Activated CD4-positive, alpha-beta T cell treated with anti-CD3 and anti-CD28 coated beads, Interleukin-2, Interleukin-6, amounts not matched to agents 100 ng/mL and 50 ng/mL, durations not matched to agents 16 hours and 8 hours (primary cell): ENCODE measurements at regions not wholly inside any gene's neighbourhood (a gene's known extent, or its start where the extent isn't known, plus 50 kb on each side); places are given as distances from the start of the nearest gene placed in this dataset.
"Not testable (repeated sequence)": the region's sequence is repeated elsewhere in the genome, so short reads cannot be mapped to it uniquely, and the experiment has no call there.

Experiments used
- DNase-seq: peaks from one replicate; pipeline ENCODE4 v3.0.0-alpha.2; 2020

- no peak for DNase-seq
Measured at GRCh38 chr5:100697970-100698369, 162.8 kb downstream of the FAM174A start.

DNA sequence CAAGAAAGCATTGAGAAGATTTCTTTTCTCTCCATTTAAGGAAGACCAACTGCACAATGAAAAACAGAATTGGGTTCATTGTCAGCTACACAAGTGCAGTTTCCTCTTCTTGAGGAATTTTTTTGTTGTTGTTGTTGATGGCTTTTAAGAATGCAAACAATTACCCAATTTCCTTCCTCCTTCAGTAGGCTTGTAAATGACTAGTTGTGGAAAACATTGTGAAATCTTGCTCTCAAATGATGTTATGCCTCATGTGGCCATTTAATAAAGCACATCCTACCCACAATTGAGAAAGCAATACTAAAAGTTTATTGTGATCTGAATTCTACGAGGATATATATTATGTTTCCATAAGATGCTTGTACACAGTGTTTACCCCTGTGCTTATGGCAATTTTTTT lies 171.6 kb downstream of the FAM174A start:
- peak; percentile 22 for DNase-seq

- DNase-seq: no peak
Measured at GRCh38 chr5:100708645-100709171, 173.5 kb downstream of the FAM174A start.

GRCh38 chr5:100709771-100710170 lies 174.6 kb downstream of the FAM174A start:
- DNase-seq: no peak

DNA sequence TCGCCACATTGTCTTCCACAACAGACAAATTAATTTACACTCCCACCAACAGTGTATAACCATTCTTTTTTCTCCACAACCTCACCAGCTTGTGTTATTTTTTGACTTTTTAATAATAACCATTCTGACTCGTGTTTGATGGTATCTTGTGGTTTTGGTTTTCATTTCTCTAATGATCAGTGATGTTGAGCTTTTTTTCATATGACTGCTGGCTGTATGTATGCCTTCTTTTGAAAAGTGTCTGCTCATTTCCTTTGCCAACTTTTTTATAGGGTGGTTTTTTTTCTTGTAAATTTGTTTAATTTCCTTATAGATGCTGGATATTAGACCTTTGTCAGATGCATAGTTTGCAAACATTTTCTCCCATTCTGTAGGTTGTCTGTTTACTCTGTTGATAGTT lies 179.6 kb downstream of the FAM174A start:
- DNase-seq: not testable (repeated sequence)

DNA sequence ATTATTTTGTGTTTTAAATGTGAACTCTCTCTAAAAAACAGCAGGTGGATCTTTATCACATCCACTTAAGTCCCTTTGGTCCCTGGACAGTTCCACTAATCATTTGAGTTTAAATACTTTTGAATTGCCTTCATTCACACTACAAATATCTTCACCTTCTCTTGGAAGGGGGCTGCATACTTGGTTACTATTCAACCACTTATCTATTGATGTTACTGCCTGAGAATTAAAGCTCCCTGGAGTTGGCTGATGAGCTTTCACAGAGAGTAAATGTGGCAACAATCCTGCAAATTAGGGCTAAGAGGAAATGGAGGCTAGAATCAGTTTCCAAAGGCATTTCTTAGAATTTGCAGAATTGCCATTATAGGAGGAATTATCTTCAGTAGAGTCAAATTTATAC lies 180.4 kb downstream of the ST8SIA4 start:
- DNase-seq: no peak

GRCh38 chr5:100723229-100723628 lies 179.9 kb downstream of the ST8SIA4 start:
- no peak for DNase-seq

DNA sequence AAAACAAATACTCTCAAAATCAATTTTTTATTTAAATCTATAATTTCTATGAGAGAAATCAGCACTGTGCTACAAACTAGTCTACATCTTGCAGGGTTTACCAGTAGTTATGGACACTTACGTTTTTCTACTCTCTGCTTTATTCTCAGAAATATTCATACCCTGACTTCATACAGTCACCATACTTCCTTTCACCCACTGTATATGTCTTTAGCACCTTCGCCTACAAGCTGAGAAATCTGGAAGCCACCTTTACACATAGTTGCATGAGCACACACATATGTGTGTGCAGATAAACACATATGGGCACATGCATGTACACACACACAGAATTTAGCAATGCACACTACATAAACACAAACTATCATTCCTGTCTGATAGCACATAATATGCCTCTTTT lies 177.0 kb downstream of the ST8SIA4 start:
- DNase-seq: no peak

DNA sequence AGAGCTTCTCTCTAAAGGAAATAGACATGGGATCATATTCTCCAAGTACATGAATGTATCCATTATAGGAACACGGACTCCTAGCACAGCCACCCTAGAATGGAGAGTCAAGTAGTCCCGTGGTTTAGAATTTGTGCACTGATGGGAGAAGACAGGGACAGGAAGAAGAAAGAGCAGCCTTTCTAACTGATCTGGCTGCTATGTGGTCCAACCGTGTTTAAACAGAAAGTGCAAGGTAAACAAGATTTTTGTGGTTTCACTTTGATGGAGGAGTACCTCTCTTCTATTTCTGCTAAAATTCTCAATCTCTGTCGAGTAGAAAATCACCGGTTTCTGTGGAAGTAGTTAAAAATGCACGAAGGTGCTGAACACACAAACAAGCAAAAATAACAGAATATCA lies 171.3 kb downstream of the ST8SIA4 start:
- DNase-seq: peak; percentile 65

DNA sequence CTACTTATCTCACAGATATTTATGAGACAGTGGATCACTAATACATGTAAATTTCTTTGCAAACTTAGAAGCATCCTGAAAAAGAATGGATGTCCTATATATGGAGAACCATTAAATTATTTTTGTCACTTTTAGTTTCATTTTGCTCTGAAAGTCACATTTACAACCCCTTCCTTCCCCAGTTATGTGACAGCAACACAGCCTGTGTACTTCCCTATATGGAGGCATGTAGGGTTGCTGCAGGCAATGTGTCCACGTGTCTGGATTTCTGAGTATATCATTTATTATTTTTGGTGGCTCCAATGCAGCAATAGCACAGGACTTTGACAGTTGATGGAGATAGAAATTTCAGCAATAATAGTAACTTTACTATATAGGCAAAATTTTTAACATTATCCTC lies 156.4 kb downstream of the ST8SIA4 start:
- no peak for DNase-seq

- DNase-seq: no peak
Measured at GRCh38 chr5:100749771-100750284, 153.3 kb downstream of the ST8SIA4 start.

DNA sequence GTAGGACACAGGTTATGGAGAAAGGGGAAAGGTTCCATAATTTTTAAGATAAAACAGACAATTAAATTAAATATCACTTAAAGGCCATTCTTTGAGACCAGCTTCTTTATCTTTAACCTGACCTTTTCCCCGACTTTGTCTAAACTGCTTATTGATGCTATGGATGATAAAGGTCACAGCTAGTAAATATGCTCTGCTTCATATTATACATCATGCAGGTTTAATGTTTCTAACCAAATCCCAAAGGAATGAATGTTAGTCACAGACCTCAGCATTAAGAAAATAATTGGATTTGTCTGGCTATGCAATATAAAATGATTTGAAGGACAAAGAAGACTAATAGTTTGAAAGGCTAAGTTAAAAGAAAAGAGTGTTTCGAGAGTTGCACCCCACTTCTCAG lies 147.6 kb downstream of the ST8SIA4 start:
- DNase-seq: no peak
